Left kidney (tissue), 1 donor: ENCODE measurements at regions not wholly inside any gene's neighbourhood (a gene's known extent, or its start where the extent isn't known, plus 50 kb on each side); places are given as distances from the start of the nearest gene placed in this dataset.
"Not testable (repeated sequence)": the region's sequence is repeated elsewhere in the genome, so short reads cannot be mapped to it uniquely, and the experiment has no call there.

Source experiments
- DNase-seq: peaks from one replicate; pipeline ENCODE4 v3.0.0-alpha.2; 2013

DNA sequence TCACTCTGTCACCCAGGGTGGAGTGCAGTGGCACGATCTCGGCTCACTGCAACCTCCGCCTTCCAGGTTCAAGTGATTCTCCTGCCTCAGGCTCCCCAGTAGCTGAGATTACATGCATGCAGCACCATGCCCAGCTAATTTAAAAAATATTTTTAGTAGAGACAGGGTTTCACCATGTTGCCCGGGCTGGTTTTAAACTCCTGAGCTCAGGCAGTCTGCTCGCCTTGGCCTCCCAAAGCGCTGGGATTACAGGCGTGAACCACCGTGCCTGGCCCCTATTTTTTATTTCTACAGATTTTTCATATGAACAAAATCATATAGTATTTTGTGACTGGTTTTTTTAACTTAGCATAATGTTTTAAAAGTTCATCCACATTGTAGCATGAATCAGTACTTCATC, 310.6 kb downstream of the RPS24 start:
- not testable (repeated sequence) for DNase-seq

DNA sequence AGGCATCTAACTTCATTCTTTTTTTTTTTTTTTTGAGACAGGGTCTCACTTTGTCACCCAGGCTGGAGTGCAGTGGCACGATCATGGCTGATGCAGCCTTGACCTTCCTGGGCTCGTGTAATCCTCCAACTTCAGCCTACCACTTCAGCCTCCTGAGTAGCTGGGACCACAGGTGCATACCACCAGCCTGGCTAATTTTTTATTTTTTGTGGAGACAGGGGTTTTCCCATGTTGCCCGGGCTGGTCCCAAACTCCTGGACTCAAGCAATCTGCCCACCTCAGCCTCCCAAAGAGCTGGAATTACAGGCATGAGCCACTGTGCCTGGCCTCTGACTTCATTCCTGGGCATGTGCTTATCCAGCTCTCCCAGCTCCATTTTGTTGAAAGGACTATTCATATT, 311.9 kb downstream of the RPS24 start:
- DNase-seq = not testable (repeated sequence)

GRCh38 chr10:78346721-78347120, 313.1 kb downstream of the RPS24 start:
- DNase-seq = no peak

DNA sequence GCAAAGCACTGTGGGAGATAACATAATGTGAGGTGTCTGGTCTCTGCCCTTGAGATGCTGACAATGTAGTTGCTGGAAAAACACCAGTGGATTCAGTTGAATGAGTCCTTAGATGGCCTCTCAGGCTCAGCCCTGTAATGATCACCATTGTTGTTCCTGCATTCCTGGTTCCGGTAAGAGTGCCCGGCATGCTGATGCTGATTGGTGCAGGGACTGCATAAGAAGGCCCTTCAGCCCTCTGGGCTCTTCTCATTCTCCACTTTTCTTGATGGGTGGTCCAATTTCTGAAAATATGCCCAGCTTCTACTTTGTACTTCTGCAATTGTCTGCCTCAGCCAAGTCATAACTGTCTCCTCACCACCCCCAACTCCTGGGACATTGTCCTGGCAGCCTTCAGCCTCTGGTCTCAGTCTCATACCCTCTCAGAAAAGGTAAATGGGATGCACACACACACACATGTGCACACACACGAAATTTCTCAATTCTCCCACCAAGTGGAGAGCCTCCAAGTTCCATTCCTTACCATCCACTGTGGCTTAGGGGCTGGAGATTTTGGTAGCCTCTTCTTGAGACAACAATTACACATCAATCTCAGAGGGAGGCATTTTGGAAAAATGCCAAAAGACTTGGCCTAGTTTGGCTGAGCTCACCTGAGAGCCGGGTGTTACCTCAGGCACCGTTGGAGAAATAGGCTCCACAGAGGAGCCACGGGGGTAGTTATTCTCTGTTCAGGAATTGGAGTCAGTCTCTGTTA, 314.9 kb downstream of the RPS24 start:
- DNase-seq = no peak

DNA sequence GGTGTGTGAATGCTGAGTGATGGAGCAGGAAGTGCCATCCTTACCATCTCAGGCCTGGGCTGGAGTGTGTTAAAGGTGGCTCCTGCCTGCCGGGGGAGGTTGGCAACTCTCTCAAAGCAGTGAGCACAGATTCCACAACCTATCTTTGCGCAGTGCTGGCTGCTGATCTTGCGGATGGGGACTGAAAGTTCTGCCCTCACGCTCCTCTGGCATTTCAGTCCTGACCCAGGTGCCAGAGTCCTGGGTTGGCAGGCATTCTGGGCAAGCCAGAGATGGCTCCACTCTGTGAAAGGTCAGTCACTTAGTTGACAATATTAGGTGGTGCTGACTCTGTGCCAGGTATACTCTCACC, 315.5 kb downstream of the RPS24 start:
- no peak for DNase-seq

- no peak for DNase-seq
These were observed 316.4 kb downstream of the RPS24 start for GRCh38 chr10:78349911-78350663.

DNA sequence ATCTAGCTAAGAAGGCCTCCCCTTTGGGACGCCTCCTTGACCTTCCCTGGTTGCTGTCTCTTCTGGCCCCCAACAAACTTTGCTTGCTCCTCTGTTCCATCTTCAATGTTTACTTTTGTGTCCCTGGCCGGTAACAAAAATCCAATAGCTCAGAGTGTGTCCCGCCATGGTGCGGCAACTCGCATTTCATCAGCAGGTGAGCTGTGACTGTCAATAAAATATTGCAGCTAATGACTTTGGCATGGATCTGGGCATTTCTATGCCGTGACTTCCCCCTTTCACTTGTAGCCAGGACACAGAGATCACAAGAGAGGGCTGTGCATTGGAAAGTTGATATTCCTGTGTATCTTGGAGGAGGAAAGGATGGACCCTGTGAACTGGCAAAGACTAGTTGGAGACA, 317.6 kb downstream of the RPS24 start:
- DNase-seq = no peak

DNA sequence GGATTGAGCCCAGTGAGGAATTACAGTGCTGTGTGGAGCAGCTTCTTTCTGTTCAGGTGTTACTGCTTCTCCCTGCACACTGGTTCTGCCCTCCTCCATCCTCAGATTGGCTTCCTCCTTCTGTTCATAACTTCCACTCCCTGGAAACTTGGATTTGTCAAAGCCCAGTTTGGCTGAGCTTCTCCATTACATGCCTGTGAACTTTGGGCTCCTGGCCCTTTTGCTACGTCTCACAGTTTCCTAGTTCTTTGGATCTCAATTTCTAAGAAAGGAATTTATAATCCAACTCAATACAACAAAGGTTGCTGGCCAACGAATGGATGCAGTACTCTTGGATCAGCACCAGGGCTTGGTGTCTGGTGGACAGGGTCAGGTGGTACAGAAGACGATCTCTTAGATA, 318.1 kb downstream of the RPS24 start:
- no peak for DNase-seq

DNA sequence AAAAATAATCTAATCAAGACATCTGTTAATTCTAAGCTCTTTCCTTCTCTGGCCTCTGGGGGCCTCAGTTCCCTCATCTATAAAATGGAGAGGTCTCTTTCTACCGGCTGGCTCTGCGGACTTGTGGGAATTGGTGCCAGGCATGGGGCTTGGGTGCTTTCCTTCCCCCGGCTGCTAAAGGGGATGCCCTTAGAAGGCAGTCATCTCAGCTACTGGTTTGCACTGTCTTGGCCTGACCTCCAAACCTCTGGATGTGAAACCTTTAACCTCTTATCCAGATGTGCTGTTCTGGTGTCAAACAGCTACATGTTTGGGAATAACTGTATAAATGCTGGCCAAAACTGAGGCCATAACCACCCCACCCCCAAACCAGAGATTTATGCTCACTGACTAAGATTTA, 320.0 kb downstream of the RPS24 start:
- no peak for DNase-seq

DNA sequence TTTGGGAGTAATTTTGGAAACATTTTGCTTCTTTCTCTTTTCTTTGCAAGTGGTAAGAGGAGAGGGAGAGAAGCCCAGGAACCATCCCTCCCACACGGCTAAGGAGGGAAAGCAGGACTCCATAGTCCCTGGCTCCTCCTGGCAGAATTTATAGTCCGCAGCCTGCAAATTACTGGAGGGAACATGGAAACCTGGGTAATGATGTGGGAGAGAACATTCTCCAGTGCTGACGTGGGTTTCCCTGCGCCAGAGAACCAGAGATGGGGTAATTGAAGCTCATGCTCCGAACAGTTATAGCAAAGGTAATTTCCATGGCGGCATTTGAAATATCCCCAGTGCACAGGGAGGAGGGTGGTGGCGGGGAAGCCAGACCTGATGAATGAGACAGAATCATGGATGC, 320.4 kb downstream of the RPS24 start:
- DNase-seq = peak; percentile 68

DNA sequence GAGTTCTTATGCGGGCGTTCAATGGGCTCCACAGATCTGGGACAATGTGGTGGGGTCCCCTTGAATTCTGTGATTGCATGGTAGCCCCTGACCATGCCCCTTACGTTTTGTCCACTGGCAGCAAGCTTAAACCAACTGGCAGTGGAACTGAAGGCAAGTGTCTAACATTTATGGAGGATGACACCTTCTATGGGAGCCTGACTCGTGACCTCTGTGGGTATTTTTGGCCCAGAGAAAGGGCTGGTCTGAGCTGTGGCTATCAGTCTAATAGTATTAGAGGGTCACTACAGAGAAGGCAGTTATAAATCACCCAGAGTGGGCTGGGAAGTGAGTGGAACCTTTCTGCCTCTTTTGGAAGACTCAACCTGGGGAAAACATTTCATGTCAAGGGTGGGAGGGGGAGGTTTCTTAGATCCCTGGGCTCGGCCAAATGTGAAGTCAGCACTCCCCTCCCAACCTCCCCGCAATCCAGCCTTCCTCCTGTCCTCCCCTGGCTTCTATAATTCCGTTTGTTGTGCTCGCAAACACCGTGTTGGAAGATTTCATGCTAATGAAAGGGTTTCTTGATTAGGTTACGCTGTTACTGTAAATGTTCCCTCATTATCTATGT, 322.7 kb downstream of the RPS24 start:
- DNase-seq = no peak

GRCh38 chr10:78357141-78358063, 323.7 kb downstream of the RPS24 start:
- DNase-seq = no peak

DNA sequence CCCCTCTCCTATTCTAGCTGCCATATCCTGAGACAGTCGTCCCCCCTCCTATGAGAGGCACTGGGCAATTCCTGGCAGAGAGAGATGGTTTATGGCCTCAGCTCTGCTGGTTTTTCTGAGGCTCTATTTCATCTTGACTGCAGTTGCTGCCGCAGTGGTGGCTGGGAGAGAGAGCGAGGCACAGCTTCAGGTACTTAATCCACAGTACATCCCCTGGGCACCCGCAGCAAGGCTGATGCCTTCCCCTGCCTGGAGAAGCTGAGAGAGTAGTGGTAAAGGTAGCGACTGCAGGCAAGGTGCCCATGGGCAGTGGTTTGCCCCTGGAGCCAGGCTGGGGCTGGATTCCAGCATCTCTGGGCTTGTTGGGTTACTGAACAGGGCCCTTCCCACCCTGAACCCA, 324.7 kb downstream of the RPS24 start:
- no peak for DNase-seq

DNA sequence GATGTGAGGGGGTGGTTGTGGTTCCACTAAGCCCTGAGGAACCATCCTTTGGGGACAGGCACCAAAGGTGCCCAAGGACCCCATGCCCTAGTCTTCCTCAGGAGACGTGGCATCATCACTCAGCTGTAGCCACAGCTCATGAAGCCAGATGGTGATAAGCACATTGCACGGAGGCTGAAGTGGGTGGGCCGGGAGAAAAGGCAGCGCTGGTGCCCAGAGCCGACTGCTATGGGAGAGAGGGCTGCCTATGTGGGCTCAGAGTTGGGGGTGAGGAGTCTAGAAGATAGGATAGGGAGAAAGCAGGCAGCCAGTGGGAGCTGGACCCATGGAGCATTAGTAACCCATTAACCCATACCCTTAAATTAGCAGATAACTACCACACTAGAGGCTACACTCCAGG, 325.3 kb downstream of the RPS24 start:
- no peak for DNase-seq

GRCh38 chr10:78359640-78360091, 326.0 kb downstream of the RPS24 start:
- DNase-seq = no peak

GRCh38 chr10:78360284-78360683, 326.6 kb downstream of the RPS24 start:
- no peak for DNase-seq

GRCh38 chr10:78361031-78361430, 327.4 kb downstream of the RPS24 start:
- no peak for DNase-seq

DNA sequence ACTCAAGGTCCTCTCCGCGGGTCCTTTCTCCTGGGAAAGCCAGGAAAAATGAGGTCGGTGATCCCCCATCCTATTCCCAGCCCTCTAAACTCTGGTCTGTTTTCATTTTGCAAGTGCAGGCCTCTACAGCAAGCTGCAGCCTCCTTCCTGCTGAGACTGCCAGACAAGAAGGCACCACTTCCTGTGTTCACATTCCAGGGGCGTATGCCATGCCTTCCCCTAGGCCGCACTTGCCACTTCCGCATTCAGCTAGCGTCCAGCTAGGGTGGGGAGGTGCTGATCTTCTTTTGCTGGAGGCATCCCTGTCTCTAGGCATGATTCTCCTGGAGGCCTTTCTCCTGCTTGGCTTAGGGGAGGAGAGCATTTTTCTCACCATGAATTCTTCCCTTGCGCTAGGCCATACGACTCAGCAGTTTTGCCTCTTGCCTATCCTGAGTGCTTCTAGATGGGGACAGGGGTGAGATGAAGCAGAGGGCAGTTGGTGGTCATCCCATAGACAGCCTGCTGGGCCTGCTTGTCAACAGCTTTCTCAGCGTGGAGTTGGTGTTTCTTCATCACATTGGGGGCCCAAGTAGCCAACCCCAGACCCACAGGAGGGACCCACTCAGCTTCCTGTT, 328.9 kb downstream of the RPS24 start:
- no peak for DNase-seq

GRCh38 chr10:78363190-78363589, 329.5 kb downstream of the RPS24 start:
- no peak for DNase-seq

GRCh38 chr10:78365694-78366093, 332.0 kb downstream of the RPS24 start:
- DNase-seq = peak; percentile 80

DNA sequence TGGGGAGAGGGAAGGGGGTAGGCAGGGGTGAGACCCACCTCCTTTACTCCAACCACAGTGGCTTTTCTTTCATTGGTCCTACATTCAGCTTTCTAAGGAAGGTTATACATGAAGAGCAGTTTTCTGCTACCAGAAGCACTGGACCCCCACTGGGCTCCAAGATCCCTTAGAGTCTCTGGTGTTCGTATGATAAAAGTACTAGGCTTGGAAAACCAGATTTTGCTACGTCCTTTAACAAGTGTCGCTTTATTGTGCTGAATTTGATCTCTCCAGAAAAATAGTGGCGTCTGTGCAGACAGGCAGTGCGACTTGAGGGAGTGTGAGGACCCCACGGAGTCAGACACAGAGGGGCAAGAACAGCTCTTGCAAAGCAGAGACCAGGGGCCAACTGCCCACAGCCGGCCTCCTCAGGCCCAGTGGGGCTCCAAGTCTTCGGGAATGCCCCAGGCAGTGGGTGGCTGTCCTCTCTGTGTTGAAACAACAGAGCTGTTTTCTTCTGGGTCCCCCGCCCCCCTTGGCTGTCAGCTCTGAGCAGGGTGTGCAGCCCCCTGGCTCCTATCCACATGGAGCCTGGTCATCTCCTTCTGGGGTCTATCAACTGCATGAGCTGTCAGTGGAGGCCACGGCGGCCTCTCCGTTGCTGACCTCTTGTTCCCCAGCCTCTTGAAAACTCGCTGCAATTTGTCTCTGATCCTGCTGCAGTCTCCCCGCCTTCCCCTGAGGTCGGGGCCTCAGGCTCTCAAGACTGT, 333.2 kb downstream of the RPS24 start:
- peak; percentile 46 for DNase-seq
